ENCODE measurements at regions not wholly inside any gene's neighbourhood (a gene's known extent, or its start where the extent isn't known, plus 50 kb on each side); places are given as distances from the start of the nearest gene placed in this dataset.

DNA sequence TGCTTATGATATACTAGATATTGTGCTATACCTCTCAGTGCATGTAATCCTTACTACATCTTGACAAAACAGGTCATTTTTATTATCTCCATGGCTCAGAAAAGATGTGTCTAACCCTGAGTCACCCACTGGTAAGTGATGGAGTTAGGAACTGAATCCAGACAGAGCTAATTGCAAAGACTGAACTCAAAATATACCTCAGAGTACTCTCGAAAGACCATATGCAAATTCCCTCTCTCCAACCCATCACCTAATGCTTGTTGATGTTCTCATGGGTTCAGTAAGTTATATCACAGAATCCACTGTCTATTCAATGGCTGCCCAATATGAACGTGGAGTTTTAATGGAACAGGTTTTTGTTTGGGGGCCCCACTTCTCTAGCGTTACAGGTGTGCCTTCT, 246.0 kb downstream of the PMP22 start:
- Mint-ChIP-seq H3K27ac (no peak overlapping the region), H3K27me3 (ENCODE audit: low read depth) (no peaks in the 10 kb centered on the region), H3K4me1 (peaks cover 7% of the 10 kb centered on the region), H3K4me3 (no peak overlapping the region), H3K36me3 (no peaks in the 10 kb centered on the region), H3K9me3 (peaks cover 7% of the 10 kb centered on the region)
- DNase-seq (ENCODE audit: low spot score): no peak
- ChIA-PET POLR2A (no interaction called here), CTCF (no interaction called here)
- TF ChIP-seq TEAD1 (CRISPR knock-in tag; IDR thresholded peaks at IDR 0.05): no peak
- TF ChIP-seq ZNF416 (CRISPR knock-in tag; IDR thresholded peaks at IDR 0.05): no peak
- TF ChIP-seq, protein P1, sequence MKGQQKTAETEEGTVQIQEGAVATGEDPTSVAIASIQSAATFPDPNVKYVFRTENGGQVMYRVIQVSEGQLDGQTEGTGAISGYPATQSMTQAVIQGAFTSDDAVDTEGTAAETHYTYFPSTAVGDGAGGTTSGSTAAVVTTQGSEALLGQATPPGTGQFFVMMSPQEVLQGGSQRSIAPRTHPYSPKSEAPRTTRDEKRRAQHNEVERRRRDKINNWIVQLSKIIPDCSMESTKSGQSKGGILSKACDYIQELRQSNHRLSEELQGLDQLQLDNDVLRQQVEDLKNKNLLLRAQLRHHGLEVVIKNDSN (CRISPR knock-in tag; IDR thresholded peaks at IDR 0.05): no peak
- no peak for TF ChIP-seq ZNF671 (CRISPR knock-in tag; IDR thresholded peaks at IDR 0.05)
- TF ChIP-seq, protein P2, sequence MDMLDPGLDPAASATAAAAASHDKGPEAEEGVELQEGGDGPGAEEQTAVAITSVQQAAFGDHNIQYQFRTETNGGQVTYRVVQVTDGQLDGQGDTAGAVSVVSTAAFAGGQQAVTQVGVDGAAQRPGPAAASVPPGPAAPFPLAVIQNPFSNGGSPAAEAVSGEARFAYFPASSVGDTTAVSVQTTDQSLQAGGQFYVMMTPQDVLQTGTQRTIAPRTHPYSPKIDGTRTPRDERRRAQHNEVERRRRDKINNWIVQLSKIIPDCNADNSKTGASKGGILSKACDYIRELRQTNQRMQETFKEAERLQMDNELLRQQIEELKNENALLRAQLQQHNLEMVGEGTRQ (CRISPR knock-in tag; IDR thresholded peaks at IDR 0.05): no peak
- TF ChIP-seq ZNF219 (CRISPR knock-in tag; IDR thresholded peaks at IDR 0.05; ENCODE audit: borderline replicate concordance): no peak
- no peak for TF ChIP-seq GTF2I (CRISPR knock-in tag; conservative IDR thresholded peaks at IDR 0.05)
- TF ChIP-seq EMX1 (CRISPR knock-in tag; IDR thresholded peaks at IDR 0.05): no peak
- TF ChIP-seq MXD4 (CRISPR knock-in tag; IDR thresholded peaks at IDR 0.05; ENCODE audit: borderline replicate concordance): no peak
- no peak for TF ChIP-seq FOXJ3 (CRISPR knock-in tag; IDR thresholded peaks at IDR 0.05; ENCODE audit: borderline replicate concordance)
- TF ChIP-seq, protein P3, sequence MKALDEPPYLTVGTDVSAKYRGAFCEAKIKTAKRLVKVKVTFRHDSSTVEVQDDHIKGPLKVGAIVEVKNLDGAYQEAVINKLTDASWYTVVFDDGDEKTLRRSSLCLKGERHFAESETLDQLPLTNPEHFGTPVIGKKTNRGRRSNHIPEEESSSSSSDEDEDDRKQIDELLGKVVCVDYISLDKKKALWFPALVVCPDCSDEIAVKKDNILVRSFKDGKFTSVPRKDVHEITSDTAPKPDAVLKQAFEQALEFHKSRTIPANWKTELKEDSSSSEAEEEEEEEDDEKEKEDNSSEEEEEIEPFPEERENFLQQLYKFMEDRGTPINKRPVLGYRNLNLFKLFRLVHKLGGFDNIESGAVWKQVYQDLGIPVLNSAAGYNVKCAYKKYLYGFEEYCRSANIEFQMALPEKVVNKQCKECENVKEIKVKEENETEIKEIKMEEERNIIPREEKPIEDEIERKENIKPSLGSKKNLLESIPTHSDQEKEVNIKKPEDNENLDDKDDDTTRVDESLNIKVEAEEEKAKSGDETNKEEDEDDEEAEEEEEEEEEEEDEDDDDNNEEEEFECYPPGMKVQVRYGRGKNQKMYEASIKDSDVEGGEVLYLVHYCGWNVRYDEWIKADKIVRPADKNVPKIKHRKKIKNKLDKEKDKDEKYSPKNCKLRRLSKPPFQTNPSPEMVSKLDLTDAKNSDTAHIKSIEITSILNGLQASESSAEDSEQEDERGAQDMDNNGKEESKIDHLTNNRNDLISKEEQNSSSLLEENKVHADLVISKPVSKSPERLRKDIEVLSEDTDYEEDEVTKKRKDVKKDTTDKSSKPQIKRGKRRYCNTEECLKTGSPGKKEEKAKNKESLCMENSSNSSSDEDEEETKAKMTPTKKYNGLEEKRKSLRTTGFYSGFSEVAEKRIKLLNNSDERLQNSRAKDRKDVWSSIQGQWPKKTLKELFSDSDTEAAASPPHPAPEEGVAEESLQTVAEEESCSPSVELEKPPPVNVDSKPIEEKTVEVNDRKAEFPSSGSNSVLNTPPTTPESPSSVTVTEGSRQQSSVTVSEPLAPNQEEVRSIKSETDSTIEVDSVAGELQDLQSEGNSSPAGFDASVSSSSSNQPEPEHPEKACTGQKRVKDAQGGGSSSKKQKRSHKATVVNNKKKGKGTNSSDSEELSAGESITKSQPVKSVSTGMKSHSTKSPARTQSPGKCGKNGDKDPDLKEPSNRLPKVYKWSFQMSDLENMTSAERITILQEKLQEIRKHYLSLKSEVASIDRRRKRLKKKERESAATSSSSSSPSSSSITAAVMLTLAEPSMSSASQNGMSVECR (CRISPR knock-in tag; IDR thresholded peaks at IDR 0.05; ENCODE audit: borderline replicate concordance): no peak
- no peak for TF ChIP-seq ZBTB21 (CRISPR knock-in tag; IDR thresholded peaks at IDR 0.05; ENCODE audit: borderline replicate concordance)
- no peak for ATAC-seq

DNA sequence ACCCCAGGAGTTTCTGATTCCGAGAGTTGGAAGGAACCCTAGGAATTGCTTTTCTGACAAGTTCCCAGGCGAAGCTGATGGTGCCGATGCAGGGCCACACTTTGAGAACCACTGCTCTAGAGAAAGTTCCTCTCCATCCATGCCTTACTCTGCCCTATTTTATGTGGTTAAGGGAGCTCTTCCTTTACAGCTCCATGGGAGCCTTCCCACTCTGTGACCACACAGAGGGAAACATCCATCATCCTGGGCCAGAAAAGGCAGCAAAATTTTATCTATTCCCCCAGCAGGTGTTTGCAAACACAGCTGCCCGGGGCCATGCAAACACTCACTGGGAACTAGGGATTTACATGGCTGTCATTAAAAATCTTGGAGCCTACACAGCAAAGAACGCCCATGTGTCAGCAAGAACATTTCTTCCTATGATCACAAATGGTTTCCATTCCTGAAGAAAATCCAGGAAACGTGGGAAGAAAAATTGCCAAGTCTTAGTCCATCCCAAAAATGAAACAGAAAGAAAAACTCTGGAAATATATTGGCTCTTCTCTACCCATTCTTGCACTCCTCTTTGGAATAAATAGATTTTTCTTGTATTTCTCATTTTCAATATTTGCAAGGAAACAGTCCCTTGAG, 252.7 kb downstream of the PMP22 start:
- no peak overlapping the region for H3K27ac Mint-ChIP-seq
- H3K36me3 Mint-ChIP-seq: no peaks in the 10 kb centered on the region
- DNase-seq (ENCODE audit: low spot score) (no peak), ATAC-seq (no peak)
- ChIA-PET CTCF (interaction anchor here (0.6 kb wide), 1 partner anchor 144 kb away, joined by 3 read pairs; no protein-coding TSS in a partner anchor), POLR2A (no interaction called here)
- H3K4me3 Mint-ChIP-seq: no peak overlapping the region
- H3K4me1 Mint-ChIP-seq: peaks cover 17% of the 10 kb centered on the region
- no peak for TF ChIP-seq RELA (CRISPR knock-in tag; IDR thresholded peaks at IDR 0.05; ENCODE audit: borderline replicate concordance)
- TF ChIP-seq, protein P4, sequence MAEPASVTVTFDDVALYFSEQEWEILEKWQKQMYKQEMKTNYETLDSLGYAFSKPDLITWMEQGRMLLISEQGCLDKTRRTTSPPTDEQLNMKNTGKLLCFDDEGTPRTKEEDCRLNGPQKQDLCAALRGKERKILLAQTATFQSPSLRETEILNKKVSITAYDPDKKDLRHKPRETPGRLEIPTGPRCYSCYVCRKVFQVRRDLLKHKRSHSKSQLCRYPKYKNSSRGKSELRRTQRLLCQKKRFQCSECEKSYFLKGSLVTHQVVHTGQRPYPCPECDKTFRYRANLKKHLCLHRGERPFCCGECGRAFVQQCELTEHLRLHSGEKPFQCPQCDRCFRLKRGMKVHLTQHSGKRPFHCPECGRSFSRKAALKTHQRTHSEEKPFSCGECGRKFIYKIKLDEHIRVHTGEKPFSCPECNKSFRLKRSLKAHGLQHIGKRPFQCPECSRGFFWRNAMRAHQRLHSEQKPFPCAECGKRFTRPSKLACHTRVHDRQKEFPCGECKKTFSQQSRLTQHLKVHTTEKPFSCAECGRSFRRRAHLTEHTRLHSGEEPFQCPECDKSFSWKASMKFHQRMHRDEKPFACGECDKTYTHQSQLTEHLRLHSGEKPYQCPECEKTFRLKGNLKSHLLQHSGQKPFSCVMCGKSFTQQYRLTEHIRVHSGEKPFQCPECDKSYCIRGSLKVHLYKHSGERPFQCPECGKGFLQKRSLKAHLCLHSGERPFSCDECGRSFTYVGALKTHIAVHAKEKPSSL (CRISPR knock-in tag; conservative IDR thresholded peaks at IDR 0.05): no peak
- TF ChIP-seq JAZF1 (CRISPR knock-in tag; IDR thresholded peaks at IDR 0.05): no peak
- no peak for TF ChIP-seq SMAD3 (CRISPR knock-in tag; IDR thresholded peaks at IDR 0.05; ENCODE audit: borderline replicate concordance)
- TF ChIP-seq, protein P5, sequence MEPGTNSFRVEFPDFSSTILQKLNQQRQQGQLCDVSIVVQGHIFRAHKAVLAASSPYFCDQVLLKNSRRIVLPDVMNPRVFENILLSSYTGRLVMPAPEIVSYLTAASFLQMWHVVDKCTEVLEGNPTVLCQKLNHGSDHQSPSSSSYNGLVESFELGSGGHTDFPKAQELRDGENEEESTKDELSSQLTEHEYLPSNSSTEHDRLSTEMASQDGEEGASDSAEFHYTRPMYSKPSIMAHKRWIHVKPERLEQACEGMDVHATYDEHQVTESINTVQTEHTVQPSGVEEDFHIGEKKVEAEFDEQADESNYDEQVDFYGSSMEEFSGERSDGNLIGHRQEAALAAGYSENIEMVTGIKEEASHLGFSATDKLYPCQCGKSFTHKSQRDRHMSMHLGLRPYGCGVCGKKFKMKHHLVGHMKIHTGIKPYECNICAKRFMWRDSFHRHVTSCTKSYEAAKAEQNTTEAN (CRISPR knock-in tag; IDR thresholded peaks at IDR 0.05): no peak
- TF ChIP-seq, protein P6, sequence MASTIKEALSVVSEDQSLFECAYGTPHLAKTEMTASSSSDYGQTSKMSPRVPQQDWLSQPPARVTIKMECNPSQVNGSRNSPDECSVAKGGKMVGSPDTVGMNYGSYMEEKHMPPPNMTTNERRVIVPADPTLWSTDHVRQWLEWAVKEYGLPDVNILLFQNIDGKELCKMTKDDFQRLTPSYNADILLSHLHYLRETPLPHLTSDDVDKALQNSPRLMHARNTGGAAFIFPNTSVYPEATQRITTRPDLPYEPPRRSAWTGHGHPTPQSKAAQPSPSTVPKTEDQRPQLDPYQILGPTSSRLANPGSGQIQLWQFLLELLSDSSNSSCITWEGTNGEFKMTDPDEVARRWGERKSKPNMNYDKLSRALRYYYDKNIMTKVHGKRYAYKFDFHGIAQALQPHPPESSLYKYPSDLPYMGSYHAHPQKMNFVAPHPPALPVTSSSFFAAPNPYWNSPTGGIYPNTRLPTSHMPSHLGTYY (CRISPR knock-in tag; IDR thresholded peaks at IDR 0.05): no peak
- no peak for TF ChIP-seq ZNF416 (CRISPR knock-in tag; IDR thresholded peaks at IDR 0.05)
- no peak for TF ChIP-seq ZNF138 (CRISPR knock-in tag; conservative IDR thresholded peaks at IDR 0.05)
- no peak for TF ChIP-seq NR3C1 (CRISPR knock-in tag; conservative IDR thresholded peaks at IDR 0.05; ENCODE audit: low read depth)
- H3K27me3 Mint-ChIP-seq (ENCODE audit: low read depth): no peaks in the 10 kb centered on the region
- H3K9me3 Mint-ChIP-seq: no peaks in the 10 kb centered on the region; the same call in 1 of the 2 replicates

All from WTC11 (cell line).